ENCODE measurements at regions not wholly inside any gene's neighbourhood (a gene's known extent, or its start where the extent isn't known, plus 50 kb on each side); places are given as distances from the start of the nearest gene placed in this dataset.

GRCh38 chr17:53142890-53143289 is 679.8 kb upstream of the KIF2B start:
- no peak for TF ChIP-seq CTCF (IDR thresholded peaks at IDR 0.05)
- Histone ChIP-seq H3K27ac (no peak overlapping the region), H3K4me3 (no peak overlapping the region)
- no peak for DNase-seq (ENCODE audit: low spot score)

DNA sequence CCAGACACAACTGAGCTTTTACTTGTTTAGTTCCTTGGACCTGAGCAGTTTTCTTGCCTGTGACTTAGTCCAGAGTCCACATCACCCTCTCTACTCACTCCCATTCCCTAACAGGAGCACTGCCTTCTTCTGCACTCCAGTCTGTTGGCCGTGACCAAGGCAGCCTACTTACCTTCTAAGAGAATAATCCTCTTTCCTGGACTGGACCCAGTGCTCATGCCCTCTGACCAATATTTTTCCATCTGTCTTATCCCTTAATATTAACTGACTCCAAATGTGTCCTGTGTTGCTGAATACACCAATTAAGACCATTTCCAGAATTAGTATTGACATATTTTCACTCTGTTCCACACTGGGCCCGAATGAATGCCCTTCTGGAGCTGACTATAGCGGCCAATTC is 681.0 kb upstream of the KIF2B start:
- Histone ChIP-seq H3K27ac (no peak overlapping the region), H3K4me3 (no peak overlapping the region)
- TF ChIP-seq CTCF (IDR thresholded peaks at IDR 0.05), result no peak
- no peak for DNase-seq (ENCODE audit: low spot score)

DNA sequence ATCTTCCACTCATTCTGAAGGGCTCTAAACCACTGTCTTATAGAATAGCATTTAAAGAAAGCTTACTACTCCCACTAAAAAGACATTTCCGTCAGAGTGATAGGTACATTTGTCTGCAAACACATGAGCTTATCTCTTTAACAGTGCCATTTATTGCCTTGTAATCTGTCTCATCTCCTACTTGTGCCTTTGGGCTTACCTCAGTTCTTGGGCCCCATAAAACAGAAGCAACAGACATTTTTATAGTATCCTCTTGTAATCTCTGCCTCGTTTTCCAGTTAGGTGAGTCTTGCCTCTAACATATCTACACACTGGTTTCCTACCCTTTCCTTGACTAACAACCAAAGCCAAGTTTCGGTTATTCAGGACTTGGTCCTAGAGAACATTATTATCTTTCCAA is 681.4 kb upstream of the KIF2B start:
- Histone ChIP-seq H3K27ac (no peak overlapping the region), H3K4me3 (no peak overlapping the region)
- TF ChIP-seq CTCF (IDR thresholded peaks at IDR 0.05), result no peak
- no peak for DNase-seq (ENCODE audit: low spot score)

- no peak for TF ChIP-seq CTCF (IDR thresholded peaks at IDR 0.05)
- DNase-seq (ENCODE audit: low spot score), result no peak
- Histone ChIP-seq H3K27ac (no peak overlapping the region), H3K4me3 (no peak overlapping the region)
Observed at GRCh38 chr17:53137869-53138268, 684.9 kb upstream of the KIF2B start.

- no peak overlapping the region for H3K4me3 ChIP-seq
Observed at GRCh38 chr17:53135969-53136368, 686.8 kb upstream of the KIF2B start.

DNA sequence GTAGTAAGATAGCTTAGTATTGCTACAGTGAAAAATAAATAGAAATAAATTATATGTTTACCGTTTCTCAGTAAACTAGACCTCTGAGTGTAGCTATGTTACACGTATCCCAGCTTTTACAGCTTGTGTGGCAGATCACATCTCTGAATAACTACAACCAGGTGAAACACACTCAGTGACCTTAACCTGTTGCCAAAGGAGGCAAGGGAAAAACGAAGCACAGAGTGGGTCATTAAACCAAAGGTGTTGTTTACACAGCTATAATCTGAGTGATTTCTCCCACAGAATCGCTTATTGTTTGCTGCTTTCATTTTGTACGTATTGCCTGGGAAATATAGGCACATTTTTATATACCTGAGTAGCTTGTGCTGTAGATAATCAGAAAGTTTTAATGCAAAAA is 688.2 kb upstream of the KIF2B start:
- H3K27ac ChIP-seq, result no peak overlapping the region
- no peak for DNase-seq (ENCODE audit: low spot score)
- TF ChIP-seq CTCF (IDR thresholded peaks at IDR 0.05), result no peak

More at GRCh38 chr17:53135969-53136368, 686.8 kb upstream of the KIF2B start:
- DNase-seq (ENCODE audit: low spot score), result no peak
- TF ChIP-seq CTCF (IDR thresholded peaks at IDR 0.05), result no peak
- H3K27ac ChIP-seq, result no peak overlapping the region

GRCh38 chr17:53133876-53134275 is 688.9 kb upstream of the KIF2B start:
- no peak for TF ChIP-seq CTCF (IDR thresholded peaks at IDR 0.05)
- no peak overlapping the region for H3K4me3 ChIP-seq
- DNase-seq (ENCODE audit: low spot score), result no peak
- H3K27ac ChIP-seq, result no peak overlapping the region

More for the DNA sequence above, 688.2 kb upstream of the KIF2B start:
- H3K4me3 ChIP-seq, result no peak overlapping the region
